ENCODE measurements at regions not wholly inside any gene's neighbourhood (a gene's known extent, or its start where the extent isn't known, plus 50 kb on each side); places are given as distances from the start of the nearest gene placed in this dataset.

DNA sequence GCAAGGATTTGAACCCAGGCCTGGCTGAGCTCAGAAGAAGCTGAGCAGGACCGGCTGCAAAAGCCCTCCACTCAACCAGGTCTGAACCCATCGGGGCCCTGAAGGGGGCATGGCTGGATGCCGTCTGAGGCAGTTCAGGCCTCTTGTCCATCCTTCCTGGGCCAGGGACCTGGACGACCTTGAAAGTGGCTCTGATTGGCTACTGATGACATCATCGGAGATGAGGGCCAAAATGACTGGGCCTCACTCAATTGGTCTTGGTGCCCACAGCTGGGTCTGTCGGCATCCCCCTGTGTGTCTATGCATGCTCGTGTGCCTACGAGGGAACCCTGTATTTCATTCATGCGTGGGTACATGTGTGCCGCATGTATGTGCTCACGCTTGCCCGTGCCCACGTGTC, 71.8 kb downstream of the PTPRS start:
- Mint-ChIP-seq H3K36me3 (ENCODE audit: low read depth) (no peaks in the 10 kb centered on the region), H3K4me3 (no peak overlapping the region), H3K4me1 (no peaks in the 10 kb centered on the region), H3K27me3 (peaks cover 3% of the 10 kb centered on the region), H3K9me3 (no peaks in the 10 kb centered on the region), H3K27ac (no peak overlapping the region)
- no peak for ATAC-seq (replicated peaks)

DNA sequence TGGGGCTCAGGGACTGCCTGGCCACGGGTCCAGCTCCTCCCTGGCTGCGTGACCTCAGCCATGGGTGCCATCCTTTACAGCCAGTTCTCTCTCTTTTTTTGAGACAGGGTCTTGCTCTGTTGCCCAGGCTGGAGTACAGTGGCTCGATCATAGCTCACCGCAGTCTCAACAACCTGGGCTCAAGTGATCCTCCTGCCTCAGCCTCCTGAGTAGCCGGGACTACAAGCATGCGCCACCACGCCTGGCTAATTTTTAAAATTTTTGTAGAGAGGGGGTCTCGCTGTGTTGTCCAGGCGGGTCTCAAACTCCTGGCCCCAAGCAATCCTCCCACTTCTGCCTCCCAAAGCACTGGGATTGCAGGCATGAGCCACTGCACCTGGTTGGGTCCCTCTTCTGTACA, 75.4 kb downstream of the PTPRS start:
- no peaks in the 10 kb centered on the region for H3K9me3 Mint-ChIP-seq
- no peaks in the 10 kb centered on the region for H3K36me3 Mint-ChIP-seq (ENCODE audit: low read depth)
- H3K4me3 Mint-ChIP-seq = no peak overlapping the region
- no peaks in the 10 kb centered on the region for H3K27me3 Mint-ChIP-seq
- ATAC-seq (replicated peaks) = no peak
- H3K27ac Mint-ChIP-seq = no peak overlapping the region
- H3K4me1 Mint-ChIP-seq = no peaks in the 10 kb centered on the region

DNA sequence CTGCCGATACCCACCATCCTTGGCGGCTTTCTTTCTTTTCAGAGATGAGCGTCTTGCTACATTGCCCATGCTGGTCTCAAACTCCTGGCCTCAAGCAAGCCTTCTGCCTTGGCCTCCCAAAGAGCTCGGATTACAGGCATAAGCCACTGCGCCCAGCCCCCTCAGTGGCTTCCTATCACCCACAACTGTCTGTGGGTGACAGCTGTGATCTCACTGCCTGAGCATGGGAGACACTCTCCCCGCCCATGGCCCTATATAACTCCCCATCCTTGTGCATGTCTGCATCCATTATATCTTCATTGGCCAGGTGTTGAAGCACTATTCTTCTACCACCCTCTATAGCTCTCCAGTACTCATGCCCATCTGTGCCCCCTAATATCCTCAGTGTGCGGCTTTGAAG, 76.2 kb downstream of the PTPRS start:
- Mint-ChIP-seq H3K36me3 (ENCODE audit: low read depth) (no peaks in the 10 kb centered on the region), H3K27me3 (no peaks in the 10 kb centered on the region), H3K9me3 (no peaks in the 10 kb centered on the region), H3K4me1 (no peaks in the 10 kb centered on the region), H3K27ac (no peak overlapping the region), H3K4me3 (no peak overlapping the region)
- no peak for ATAC-seq (replicated peaks)

DNA sequence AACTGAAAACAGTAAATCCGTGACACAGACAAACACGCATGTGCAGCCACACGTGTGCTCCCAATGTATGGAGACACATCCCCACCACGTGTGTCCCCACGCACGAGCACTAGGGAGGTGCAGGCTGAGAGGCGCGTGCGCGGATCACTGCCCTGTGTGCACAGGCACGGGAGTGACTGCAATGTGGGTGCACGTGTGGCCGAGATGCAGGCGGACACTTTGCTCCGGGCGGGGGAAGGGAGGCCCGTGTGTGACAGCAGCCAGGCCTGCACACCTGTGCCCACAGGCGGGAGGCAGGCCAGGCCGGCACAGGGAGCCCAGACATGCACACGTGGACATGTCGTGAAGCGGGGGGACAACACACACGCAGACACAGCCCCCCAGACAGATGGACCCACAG, 77.0 kb downstream of the PTPRS start:
- Mint-ChIP-seq H3K9me3 (no peaks in the 10 kb centered on the region), H3K4me3 (no peak overlapping the region), H3K36me3 (ENCODE audit: low read depth) (no peaks in the 10 kb centered on the region), H3K4me1 (no peaks in the 10 kb centered on the region), H3K27ac (no peak overlapping the region), H3K27me3 (no peaks in the 10 kb centered on the region)
- no peak for ATAC-seq (replicated peaks)

- Mint-ChIP-seq H3K27me3 (no peaks in the 10 kb centered on the region), H3K4me3 (no peak overlapping the region), H3K9me3 (no peaks in the 10 kb centered on the region), H3K4me1 (no peaks in the 10 kb centered on the region), H3K36me3 (ENCODE audit: low read depth) (no peaks in the 10 kb centered on the region), H3K27ac (no peak overlapping the region)
- ATAC-seq (replicated peaks) = no peak
These were observed 77.9 kb downstream of the PTPRS start for GRCh38 chr19:5262721-5263120.

- Mint-ChIP-seq H3K4me1 (no peaks in the 10 kb centered on the region), H3K4me3 (no peak overlapping the region)
- ATAC-seq (replicated peaks) = no peak
These were observed 79.3 kb downstream of the PTPRS start for GRCh38 chr19:5261156-5261890.

DNA sequence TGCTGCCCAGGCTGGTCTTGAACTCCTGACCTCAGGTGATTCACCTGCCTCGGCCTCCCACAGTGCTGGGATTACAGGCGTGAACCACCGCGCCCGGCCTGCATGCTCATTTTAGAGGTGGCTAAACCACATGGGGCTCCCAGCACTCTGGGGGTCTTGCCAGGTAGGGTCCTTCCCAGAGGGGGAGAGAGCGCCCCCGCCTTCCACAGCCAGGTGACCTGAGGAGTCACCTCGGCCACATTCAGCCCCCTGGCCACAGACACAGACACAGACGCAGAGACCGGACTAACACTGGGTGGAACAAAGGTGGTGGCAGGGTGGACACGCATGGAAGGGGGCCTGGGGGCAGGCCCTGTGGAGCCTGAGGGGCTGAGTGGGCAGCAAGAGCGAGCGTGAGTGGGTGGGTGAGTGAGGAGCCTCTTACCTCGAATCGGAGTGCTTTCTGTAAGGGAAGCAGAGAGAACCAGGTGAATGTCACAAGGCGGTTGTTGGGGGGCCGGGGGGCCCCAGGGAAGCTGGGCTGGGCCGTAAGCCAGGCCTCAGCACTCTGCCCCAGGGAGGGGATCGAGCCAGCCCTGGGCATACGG, 80.1 kb downstream of the PTPRS start:
- H3K27me3 Mint-ChIP-seq = no peaks in the 10 kb centered on the region
- no peak overlapping the region for H3K27ac Mint-ChIP-seq
- no peak for ATAC-seq (replicated peaks)
- peaks cover 3% of the 10 kb centered on the region for H3K9me3 Mint-ChIP-seq
- no peak overlapping the region for H3K4me3 Mint-ChIP-seq
- H3K4me1 Mint-ChIP-seq = no peaks in the 10 kb centered on the region
- H3K36me3 Mint-ChIP-seq (ENCODE audit: low read depth) = no peaks in the 10 kb centered on the region

More at GRCh38 chr19:5261156-5261890, 79.3 kb downstream of the PTPRS start:
- Mint-ChIP-seq H3K9me3 (peaks cover 3% of the 10 kb centered on the region), H3K27ac (no peak overlapping the region), H3K36me3 (ENCODE audit: low read depth) (no peaks in the 10 kb centered on the region), H3K27me3 (no peaks in the 10 kb centered on the region)

GRCh38 chr19:5259750-5260149, 80.9 kb downstream of the PTPRS start:
- Mint-ChIP-seq H3K27ac (no peak overlapping the region), H3K36me3 (ENCODE audit: low read depth) (no peaks in the 10 kb centered on the region), H3K4me3 (no peak overlapping the region), H3K4me1 (no peaks in the 10 kb centered on the region), H3K27me3 (no peaks in the 10 kb centered on the region), H3K9me3 (peaks cover 8% of the 10 kb centered on the region)
- no peak for ATAC-seq (replicated peaks)

GRCh38 chr19:5257155-5258045, 83.2 kb downstream of the PTPRS start:
- no peak overlapping the region for H3K27ac Mint-ChIP-seq
- no peaks in the 10 kb centered on the region for H3K4me1 Mint-ChIP-seq
- H3K27me3 Mint-ChIP-seq = no peaks in the 10 kb centered on the region
- ATAC-seq (replicated peaks) = no peak
- H3K9me3 Mint-ChIP-seq = peaks cover 15% of the 10 kb centered on the region
- no peaks in the 10 kb centered on the region for H3K36me3 Mint-ChIP-seq (ENCODE audit: low read depth)
- H3K4me3 Mint-ChIP-seq = no peak overlapping the region

- Mint-ChIP-seq H3K4me3 (no peak overlapping the region), H3K27me3 (no peaks in the 10 kb centered on the region), H3K4me1 (no peaks in the 10 kb centered on the region), H3K27ac (no peak overlapping the region), H3K9me3 (peaks cover 15% of the 10 kb centered on the region), H3K36me3 (ENCODE audit: low read depth) (no peaks in the 10 kb centered on the region)
- ATAC-seq (replicated peaks) = no peak
These were observed 84.9 kb downstream of the PTPRS start for GRCh38 chr19:5255602-5256231.

DNA sequence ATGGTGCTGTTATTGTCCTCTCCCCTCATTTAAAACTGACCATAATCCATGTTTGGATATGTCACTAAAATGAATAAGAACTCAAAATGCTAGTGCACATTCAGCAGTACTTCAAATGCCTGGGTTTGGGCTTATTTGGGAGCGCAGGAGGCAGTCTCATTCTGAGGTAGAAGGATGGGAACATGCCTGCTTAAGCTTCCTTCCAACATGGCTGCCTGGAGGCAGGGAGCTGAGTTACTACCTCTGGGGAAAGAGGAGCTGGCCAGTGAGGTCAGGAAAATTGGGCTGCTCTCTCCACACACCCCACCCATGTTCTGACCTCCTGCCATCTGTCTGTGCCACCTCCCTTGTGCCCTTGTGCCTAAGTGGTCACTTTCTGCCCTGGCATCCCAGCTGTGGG, 85.7 kb downstream of the PTPRS start:
- ATAC-seq (replicated peaks) = no peak
- peaks cover 15% of the 10 kb centered on the region for H3K9me3 Mint-ChIP-seq
- no peak overlapping the region for H3K27ac Mint-ChIP-seq
- no peaks in the 10 kb centered on the region for H3K36me3 Mint-ChIP-seq (ENCODE audit: low read depth)
- H3K27me3 Mint-ChIP-seq = peaks cover 3% of the 10 kb centered on the region
- no peaks in the 10 kb centered on the region for H3K4me1 Mint-ChIP-seq
- H3K4me3 Mint-ChIP-seq = no peak overlapping the region

GRCh38 chr19:5254543-5254942, 86.1 kb downstream of the PTPRS start:
- Mint-ChIP-seq H3K4me1 (no peaks in the 10 kb centered on the region), H3K36me3 (ENCODE audit: low read depth) (no peaks in the 10 kb centered on the region), H3K27ac (no peak overlapping the region), H3K4me3 (no peak overlapping the region), H3K9me3 (peaks cover 15% of the 10 kb centered on the region), H3K27me3 (peaks cover 7% of the 10 kb centered on the region)
- ATAC-seq (replicated peaks) = no peak

DNA sequence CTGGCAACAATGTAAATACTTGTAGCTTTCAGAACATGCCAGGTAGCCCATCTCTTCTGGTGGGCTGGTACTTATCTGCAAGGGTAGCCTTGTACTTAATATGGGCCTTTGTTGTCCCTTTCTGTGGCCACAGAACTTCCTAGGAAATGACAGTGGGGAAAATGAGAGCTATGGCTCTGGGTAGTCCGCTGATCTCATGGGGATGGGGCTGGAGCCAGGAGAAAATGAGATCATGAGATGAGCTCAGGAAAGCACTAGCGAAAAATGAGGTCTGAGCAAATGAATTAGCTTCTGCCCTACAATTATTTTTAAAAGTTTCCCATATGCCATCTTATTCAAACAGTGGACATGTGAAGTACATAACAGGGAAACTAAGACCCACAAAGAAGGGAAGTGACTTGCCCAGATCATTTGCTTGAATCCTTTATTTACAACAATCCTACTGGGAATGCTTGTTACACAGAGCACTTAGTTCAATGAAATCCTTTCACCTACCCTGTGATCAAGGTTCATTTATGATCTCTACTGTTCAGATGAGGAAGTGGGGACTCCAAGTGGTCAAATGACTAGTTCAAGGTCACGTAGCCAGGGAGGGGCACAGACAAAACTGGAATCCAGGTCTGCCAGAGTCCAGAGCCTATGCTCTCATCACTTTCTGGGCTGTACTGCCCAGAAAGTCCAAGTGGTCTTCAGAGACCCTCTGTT, 87.1 kb downstream of the PTPRS start:
- peaks cover 15% of the 10 kb centered on the region for H3K9me3 Mint-ChIP-seq
- H3K27me3 Mint-ChIP-seq = peaks cover 10% of the 10 kb centered on the region
- ATAC-seq (replicated peaks) = no peak
- no peak overlapping the region for H3K4me3 Mint-ChIP-seq
- no peaks in the 10 kb centered on the region for H3K4me1 Mint-ChIP-seq
- H3K36me3 Mint-ChIP-seq (ENCODE audit: low read depth) = no peaks in the 10 kb centered on the region
- no peak overlapping the region for H3K27ac Mint-ChIP-seq
